HCT116 (cell line): ENCODE measurements at regions not wholly inside any gene's neighbourhood (a gene's known extent, or its start where the extent isn't known, plus 50 kb on each side); places are given as distances from the start of the nearest gene placed in this dataset.

Experiments
- ATAC-seq: fragments of 200-7000 bp; cut with Tn5 transposase; 2 replicates; pipeline ENCODE4 v1.9.1; 2020; ENCODE audit warnings: mild to moderate bottlenecking, moderate library complexity
- BruUV-seq: library from RNA; stranded (reverse); fragments of 400-500 nt; replicated peaks from 2 replicates; lab custom pipeline; 2021; lab: Mats Ljungman, UMichigan
- CTCF ChIA-PET: fragments of 300-600 bp; sonication (Branson Sonifier 250); formaldehyde crosslinking; loops from one replicate; lab custom pipeline; 2021; ENCODE audit warnings: antibody characterized with exemption; lab: Charles Lee
- POLR2A ChIA-PET: fragments of 300-600, 350-600 bp; sonication (Branson Sonifier 250); formaldehyde crosslinking; loops from one replicate; lab custom pipeline; 2021; ENCODE audit warnings: antibody characterized with exemption; lab: Charles Lee
- RAD21 ChIA-PET, 2 experiments: fragments of 300-600 bp; sonication (Branson Sonifier 250); formaldehyde crosslinking; loops; one replicate each; lab custom pipeline; 2023; ENCODE audit warnings: low total read pairs in 2 of 2; ENCODE audit not compliant: uncharacterized antibody in 2 of 2, unreplicated experiment in 2 of 2, low non-redundant PET in 1 of 2; lab: Charles Lee
- DNase-seq: peaks from one replicate; pipeline ENCODE4 v3.0.0-alpha.2; 2010; ENCODE audit warnings: low read depth, low spot score
- H2AFZ ChIP-seq: fragments of 200-600 bp; shearing (Covaris generic), sonication (generic); 2 replicates; pipeline ENCODE4 v1.6.1; 2017; ENCODE audit warnings: low read depth, mixed run types, mixed read lengths, antibody characterized with exemption, low read length; ENCODE audit not compliant: poor library complexity, severe bottlenecking
- H3K27ac ChIP-seq: 2 replicates; pipeline ENCODE4 v1.5.1; 2012; ENCODE audit warnings: low read depth, low read length
- H3K27me3 ChIP-seq: fragments of 200-600 bp; sonication (generic); 2 replicates; pipeline ENCODE4 v1.6.1; 2016; ENCODE audit warnings: mixed run types, low read length, mixed read lengths; ENCODE audit not compliant: insufficient read depth
- H3K36me3 ChIP-seq, 2 experiments: fragments of 200-500 bp in 1 of 2; fragments of 200-600 bp in 1 of 2; sonication (Bioruptor generic) in 1 of 2; sonication (generic) in 1 of 2; 2 replicates each; pipeline versions ENCODE4 v1.5.1 to v1.6.1; 2014 to 2016; ENCODE audit warnings: low read length in 2 of 2, inconsistent platforms in 1 of 2, mixed read lengths in 1 of 2, mixed run types in 1 of 2; ENCODE audit not compliant: insufficient read depth in 2 of 2, control insufficient read depth in 1 of 2
- H3K4me1 ChIP-seq, 2 experiments: fragments of 200-600 bp in 1 of 2; sonication (generic) in 1 of 2; 2 replicates each; pipeline versions ENCODE4 v1.5.1 to v1.6.1; 2012 to 2017; ENCODE audit warnings: low read length in 2 of 2, inconsistent platforms in 1 of 2, mild to moderate bottlenecking in 1 of 2, mixed read lengths in 1 of 2, mixed run types in 1 of 2, moderate library complexity in 1 of 2; ENCODE audit not compliant: insufficient read depth in 2 of 2, control insufficient read depth in 1 of 2
- H3K4me2 ChIP-seq: fragments of 200-600 bp; sonication (generic); 2 replicates; pipeline ENCODE4 v1.6.1; 2017; ENCODE audit warnings: mixed run types, low read length, mixed read lengths
- H3K4me3 ChIP-seq, 2 experiments: fragments of 200-600 bp in 1 of 2; sonication (generic) in 1 of 2; replicated peaks in 1 of 2; 2 replicates each; pipeline ENCODE4 v1.5.1; 2011 to 2016; ENCODE audit warnings: low read length in 2 of 2, control low read depth in 1 of 2, low read depth in 1 of 2, mild to moderate bottlenecking in 1 of 2, mixed read lengths in 1 of 2, mixed run types in 1 of 2
- H3K79me2 ChIP-seq: fragments of 200-600 bp; sonication (generic); 2 replicates; pipeline ENCODE4 v1.6.1; 2017; ENCODE audit warnings: mild to moderate bottlenecking, mixed run types, low read length, moderate library complexity, mixed read lengths; ENCODE audit not compliant: insufficient read depth
- H3K9ac ChIP-seq: fragments of 200-600 bp; sonication (generic); 2 replicates; pipeline ENCODE4 v1.6.1; 2016; ENCODE audit warnings: low read length, mixed read lengths
- H3K9me2 ChIP-seq: fragments of 200-600 bp; sonication (generic), shearing (Covaris generic); 2 replicates; pipeline ENCODE4 v1.6.1; 2017; ENCODE audit warnings: mixed run types, mild to moderate bottlenecking, moderate library complexity; ENCODE audit not compliant: insufficient read depth
- H3K9me3 ChIP-seq, 2 experiments: fragments of 200-500 bp in 1 of 2; fragments of 200-600 bp in 1 of 2; sonication (Bioruptor generic) in 1 of 2; sonication (generic) in 1 of 2; 2 replicates each; pipeline ENCODE4 v1.6.1; 2014 to 2017; ENCODE audit warnings: low read length in 2 of 2, mixed read lengths in 2 of 2, inconsistent platforms in 1 of 2, low read depth in 1 of 2, mild to moderate bottlenecking in 1 of 2, mixed run types in 1 of 2, moderate library complexity in 1 of 2; ENCODE audit not compliant: control insufficient read depth in 1 of 2, insufficient read depth in 1 of 2
- H4K20me1 ChIP-seq: fragments of 200-600 bp; sonication (generic), shearing (Covaris generic); 2 replicates; pipeline ENCODE4 v1.6.1; 2017; ENCODE audit warnings: mixed run types, mild to moderate bottlenecking, moderate library complexity; ENCODE audit not compliant: insufficient read depth
- ATF3 ChIP-seq: IDR thresholded peaks from 2 replicates; pipeline ENCODE4 v1.6.1; 2012
- CBX3 ChIP-seq: IDR thresholded peaks from 2 replicates; pipeline ENCODE4 v1.6.1; 2012; ENCODE audit warnings: low read depth
- CEBPB ChIP-seq: IDR thresholded peaks from 2 replicates; pipeline ENCODE4 v1.6.1; 2012; ENCODE audit warnings: low read depth
- EGR1 ChIP-seq: IDR thresholded peaks from 2 replicates; pipeline ENCODE4 v1.6.1; 2012; ENCODE audit warnings: low read depth
- ELF1 ChIP-seq: IDR thresholded peaks from 2 replicates; pipeline ENCODE4 v1.6.1; 2012; ENCODE audit warnings: low read depth, borderline replicate concordance
- EZH2 ChIP-seq: fragments of 200-600 bp; sonication (generic); IDR thresholded peaks from 2 replicates; pipeline ENCODE4 v1.6.1; 2017; ENCODE audit warnings: antibody characterized with exemption, mixed run types
- EZH2phosphoT487 ChIP-seq: fragments of 200-600 bp; IDR thresholded peaks from 2 replicates; pipeline ENCODE4 v1.6.1; 2018; ENCODE audit warnings: antibody characterized with exemption, borderline replicate concordance
- FOSL1 ChIP-seq: IDR thresholded peaks from 2 replicates; pipeline ENCODE4 v1.6.1; 2012; ENCODE audit warnings: low read depth
- JUND ChIP-seq: IDR thresholded peaks from 2 replicates; pipeline ENCODE4 v1.6.1; 2012
- POLR2AphosphoS5 ChIP-seq: IDR thresholded peaks from 2 replicates; pipeline ENCODE4 v1.6.1; 2011; ENCODE audit warnings: mild to moderate bottlenecking, low read depth, low read length, moderate library complexity
- RAD21 ChIP-seq: IDR thresholded peaks from 2 replicates; pipeline ENCODE4 v1.6.1; 2012; ENCODE audit warnings: low read depth, mild to moderate bottlenecking
- SIN3A ChIP-seq: IDR thresholded peaks from 2 replicates; pipeline ENCODE4 v1.6.1; 2012; ENCODE audit warnings: low read depth
- SP1 ChIP-seq: IDR thresholded peaks from 2 replicates; pipeline ENCODE4 v1.6.1; 2012; ENCODE audit warnings: low read depth
- TCF7L2 ChIP-seq: IDR thresholded peaks from 2 replicates; pipeline ENCODE4 v1.7.0; 2011; ENCODE audit warnings: borderline replicate concordance, inconsistent platforms; ENCODE audit not compliant: insufficient read depth, insufficient read length; ENCODE audit errors: extremely low read depth
- ZBTB33 ChIP-seq: IDR thresholded peaks from 2 replicates; pipeline ENCODE4 v1.6.1; 2011; ENCODE audit warnings: mild to moderate bottlenecking, low read length, moderate library complexity; ENCODE audit not compliant: insufficient replicate concordance; ENCODE audit errors: extremely low read depth
- ZFX ChIP-seq: fragments of 450-650 bp; IDR thresholded peaks from 2 replicates; pipeline ENCODE4 v1.6.1; 2017
- ZNF274 ChIP-seq: fragments of 200-500 bp; sonication (Bioruptor generic); IDR thresholded peaks from 2 replicates; pipeline ENCODE4 v1.6.1; 2014; ENCODE audit warnings: mild to moderate bottlenecking, low read depth, low read length, inconsistent platforms
- intact Hi-C: fragments of 100-400 bp; cut with micrococcal nuclease; formaldehyde crosslinking; loops from 2 replicates; pipeline ENCODE4 v1.10.0; 2022
- TF ChIP-seq, protein P1 (sequence below): IDR thresholded peaks from 2 replicates; pipeline ENCODE4 v1.6.1; 2012; ENCODE audit warnings: low read depth
- TF ChIP-seq, protein P2 (sequence below): IDR thresholded peaks from 2 replicates; pipeline ENCODE4 v1.6.1; 2012

DNA sequence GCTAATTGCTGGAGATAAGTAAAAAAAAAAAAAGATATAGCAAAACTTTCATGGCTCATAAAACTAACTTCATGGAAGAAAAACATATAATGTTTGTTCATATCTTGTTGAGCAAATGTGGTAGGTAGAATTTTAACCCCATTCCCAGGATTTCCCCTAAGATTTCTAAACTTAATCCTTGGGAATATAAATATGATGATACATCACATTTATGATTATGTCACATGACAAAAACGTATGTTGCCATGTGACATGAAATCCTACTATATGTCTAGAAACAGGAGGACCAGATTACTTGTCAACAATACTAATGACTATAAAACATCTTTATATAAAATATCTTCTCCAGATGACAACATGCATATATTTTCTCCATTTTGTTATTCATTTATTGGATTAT lies 679.0 kb upstream of the LRRC4C start:
- ATAC-seq: no peak
- RAD21 ChIA-PET: no interaction called here
- no TSS peak for BruUV-seq

More for the DNA sequence above, 679.0 kb upstream of the LRRC4C start:
- H3K27me3 ChIP-seq: no peaks in the 10 kb centered on the region
- no peak overlapping the region for H2AFZ ChIP-seq
- no peaks in the 10 kb centered on the region for H3K36me3 ChIP-seq
- TF ChIP-seq JUND (no peak), ZBTB33 (no peak), EGR1 (no peak), EZH2 (no peak), EZH2phosphoT487 (no peak), ZFX (no peak), POLR2AphosphoS5 (no peak), TCF7L2 (no peak), ELF1 (no peak), ZNF274 (no peak), RAD21 (no peak), CEBPB (no peak), SIN3A (no peak), SP1 (no peak), FOSL1 (no peak), CBX3 (no peak), ATF3 (no peak)
- TF ChIP-seq, protein P1, sequence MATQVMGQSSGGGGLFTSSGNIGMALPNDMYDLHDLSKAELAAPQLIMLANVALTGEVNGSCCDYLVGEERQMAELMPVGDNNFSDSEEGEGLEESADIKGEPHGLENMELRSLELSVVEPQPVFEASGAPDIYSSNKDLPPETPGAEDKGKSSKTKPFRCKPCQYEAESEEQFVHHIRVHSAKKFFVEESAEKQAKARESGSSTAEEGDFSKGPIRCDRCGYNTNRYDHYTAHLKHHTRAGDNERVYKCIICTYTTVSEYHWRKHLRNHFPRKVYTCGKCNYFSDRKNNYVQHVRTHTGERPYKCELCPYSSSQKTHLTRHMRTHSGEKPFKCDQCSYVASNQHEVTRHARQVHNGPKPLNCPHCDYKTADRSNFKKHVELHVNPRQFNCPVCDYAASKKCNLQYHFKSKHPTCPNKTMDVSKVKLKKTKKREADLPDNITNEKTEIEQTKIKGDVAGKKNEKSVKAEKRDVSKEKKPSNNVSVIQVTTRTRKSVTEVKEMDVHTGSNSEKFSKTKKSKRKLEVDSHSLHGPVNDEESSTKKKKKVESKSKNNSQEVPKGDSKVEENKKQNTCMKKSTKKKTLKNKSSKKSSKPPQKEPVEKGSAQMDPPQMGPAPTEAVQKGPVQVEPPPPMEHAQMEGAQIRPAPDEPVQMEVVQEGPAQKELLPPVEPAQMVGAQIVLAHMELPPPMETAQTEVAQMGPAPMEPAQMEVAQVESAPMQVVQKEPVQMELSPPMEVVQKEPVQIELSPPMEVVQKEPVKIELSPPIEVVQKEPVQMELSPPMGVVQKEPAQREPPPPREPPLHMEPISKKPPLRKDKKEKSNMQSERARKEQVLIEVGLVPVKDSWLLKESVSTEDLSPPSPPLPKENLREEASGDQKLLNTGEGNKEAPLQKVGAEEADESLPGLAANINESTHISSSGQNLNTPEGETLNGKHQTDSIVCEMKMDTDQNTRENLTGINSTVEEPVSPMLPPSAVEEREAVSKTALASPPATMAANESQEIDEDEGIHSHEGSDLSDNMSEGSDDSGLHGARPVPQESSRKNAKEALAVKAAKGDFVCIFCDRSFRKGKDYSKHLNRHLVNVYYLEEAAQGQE: no peak
- TF ChIP-seq, protein P2, sequence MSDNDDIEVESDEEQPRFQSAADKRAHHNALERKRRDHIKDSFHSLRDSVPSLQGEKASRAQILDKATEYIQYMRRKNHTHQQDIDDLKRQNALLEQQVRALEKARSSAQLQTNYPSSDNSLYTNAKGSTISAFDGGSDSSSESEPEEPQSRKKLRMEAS: no peak
- no peaks in the 10 kb centered on the region for H3K4me1 ChIP-seq
- ChIA-PET CTCF (no interaction called here), POLR2A (no interaction called here)
- H3K4me3 ChIP-seq: no peak overlapping the region
- intact Hi-C loops: no loop called here
- H3K9ac ChIP-seq: no peak overlapping the region
- no peaks in the 10 kb centered on the region for H3K79me2 ChIP-seq
- no peak for DNase-seq
- no peaks in the 10 kb centered on the region for H3K9me2 ChIP-seq
- H3K4me2 ChIP-seq: no peak overlapping the region
- no peaks in the 10 kb centered on the region for H4K20me1 ChIP-seq
- H3K9me3 ChIP-seq: peaks cover 13 to 20% of the 10 kb centered on the region in 2 experiments; a peak in 3 of 4 replicates
- no peak overlapping the region for H3K27ac ChIP-seq
